ENCODE measurements at regions not wholly inside any gene's neighbourhood (a gene's known extent, or its start where the extent isn't known, plus 50 kb on each side); places are given as distances from the start of the nearest gene placed in this dataset.

GRCh38 chr7:84390845-84391244 is 196.3 kb upstream of the SEMA3A start:
- no peak overlapping the region for H3K9ac ChIP-seq
- no peaks in the 10 kb centered on the region for H3K79me2 ChIP-seq (ENCODE audit: insufficient read depth)
- no peak overlapping the region for H3K4me3 ChIP-seq (ENCODE audit: low read depth in 2 of 2, low read length in 1 of 2)
- no peaks in the 10 kb centered on the region for H3K36me3 ChIP-seq (replicated peaks in 1 of 2; ENCODE audit: control insufficient read depth in 1 of 2, insufficient read depth in 2 of 2, low read length in 1 of 2)
- no peak for DNase-seq
- H2AFZ ChIP-seq (ENCODE audit: low read depth), result no peak overlapping the region
- no peak overlapping the region for H3K4me2 ChIP-seq
- H3K4me1 ChIP-seq (ENCODE audit: control insufficient read depth in 1 of 2, insufficient read depth in 2 of 2, low read depth in 1 of 2, low read length in 1 of 2), result no peaks in the 10 kb centered on the region; a peak in 1 of 4 replicates
- TF ChIP-seq ELF1 (IDR thresholded peaks at IDR 0.05) (no peak), TCF12 (IDR thresholded peaks at IDR 0.05) (no peak), USF2 (IDR thresholded peaks at IDR 0.05; ENCODE audit: borderline replicate concordance, low read depth, low read length) (no peak), REST (IDR thresholded peaks at IDR 0.05; ENCODE audit: low read depth, low read length) (no peak)
- ChIA-PET CTCF (interaction anchor here (1.1 kb wide), 1 partner anchor 15 kb away, joined by 3 read pairs; no protein-coding TSS in a partner anchor), POLR2A (no interaction called here)
- H3K9me3 ChIP-seq, result no peaks in the 10 kb centered on the region
- no peaks in the 10 kb centered on the region for H4K20me1 ChIP-seq (ENCODE audit: insufficient read depth)
- no peaks in the 10 kb centered on the region for H3F3A ChIP-seq (replicated peaks; ENCODE audit: insufficient read depth)
- no peaks in the 10 kb centered on the region for H3K27me3 ChIP-seq (ENCODE audit: insufficient read depth)
- no peak overlapping the region for H3K27ac ChIP-seq (ENCODE audit: low read depth in 2 of 2, low read length in 1 of 2)
- no peaks in the 10 kb centered on the region for H3K9me2 ChIP-seq
- 80% methylated on average over 3 of the region's 3 CpGs for WGBS (ENCODE audit: low lambda C conversion rate)

- no peaks in the 10 kb centered on the region for H3F3A ChIP-seq (replicated peaks; ENCODE audit: insufficient read depth)
- no peak overlapping the region for H3K4me2 ChIP-seq
- H4K20me1 ChIP-seq (ENCODE audit: insufficient read depth), result no peaks in the 10 kb centered on the region
- no peaks in the 10 kb centered on the region for H3K79me2 ChIP-seq (ENCODE audit: insufficient read depth)
- H3K9me3 ChIP-seq, result no peaks in the 10 kb centered on the region
- 97% methylated on average over 4 of the region's 4 CpGs for WGBS (ENCODE audit: low lambda C conversion rate)
- no peaks in the 10 kb centered on the region for H3K36me3 ChIP-seq (replicated peaks in 1 of 2; ENCODE audit: control insufficient read depth in 1 of 2, insufficient read depth in 2 of 2, low read length in 1 of 2)
- H3K4me3 ChIP-seq (ENCODE audit: low read depth in 2 of 2, low read length in 1 of 2), result no peak overlapping the region
- ChIA-PET CTCF (interaction anchor here (0.9 to 1.0 kb wide), 2 partner anchors 12 to 16 kb away, joined by 3 to 4 read pairs; no protein-coding TSS in a partner anchor), POLR2A (no interaction called here)
- H3K4me1 ChIP-seq (ENCODE audit: control insufficient read depth in 1 of 2, insufficient read depth in 2 of 2, low read depth in 1 of 2, low read length in 1 of 2), result no peaks in the 10 kb centered on the region; a peak in 1 of 4 replicates
- H3K9ac ChIP-seq, result no peak overlapping the region
- H3K27me3 ChIP-seq (ENCODE audit: insufficient read depth), result no peaks in the 10 kb centered on the region
- no peak overlapping the region for H3K27ac ChIP-seq (ENCODE audit: low read depth in 2 of 2, low read length in 1 of 2)
- no peak for DNase-seq
- no peaks in the 10 kb centered on the region for H3K9me2 ChIP-seq
- H2AFZ ChIP-seq (ENCODE audit: low read depth), result no peak overlapping the region
- TF ChIP-seq GATA2 (CRISPR knock-in tag; IDR thresholded peaks at IDR 0.05), result no peak
- no peak for TF ChIP-seq FOXM1 (IDR thresholded peaks at IDR 0.05; ENCODE audit: low read depth)
- TF ChIP-seq YY1 (IDR thresholded peaks at IDR 0.05; ENCODE audit: low read depth), result no peak
- no peak for TF ChIP-seq EZH2phosphoT487 (IDR thresholded peaks at IDR 0.05; ENCODE audit: borderline replicate concordance, low read depth)
- TF ChIP-seq POLR2AphosphoS5 (IDR thresholded peaks at IDR 0.05; ENCODE audit: low read depth, low read length), result no peak
- no peak for TF ChIP-seq RCOR1 (IDR thresholded peaks at IDR 0.05; ENCODE audit: low read length)
- no peak for TF ChIP-seq EP300 (IDR thresholded peaks at IDR 0.05; ENCODE audit: borderline replicate concordance in 1 of 2, low read depth in 1 of 2, low read length in 1 of 2)
- TF ChIP-seq JUND (IDR thresholded peaks at IDR 0.05), result no peak
- no peak for TF ChIP-seq FOSL2 (IDR thresholded peaks at IDR 0.05; ENCODE audit: borderline replicate concordance, low read depth)
- no peak for TF ChIP-seq TAF1 (IDR thresholded peaks at IDR 0.05; ENCODE audit: borderline replicate concordance, low read depth, low read length)
- TF ChIP-seq IRF3 (IDR thresholded peaks at IDR 0.05; ENCODE audit: low read depth, low read length), result no peak
- TF ChIP-seq ZBTB33 (IDR thresholded peaks at IDR 0.05; ENCODE audit: borderline replicate concordance, low read depth), result no peak
- TF ChIP-seq RAD21 (IDR thresholded peaks at IDR 0.05; ENCODE audit: low read length), result no peak
- no peak for TF ChIP-seq FOXJ3 (CRISPR knock-in tag; IDR thresholded peaks at IDR 0.05)
- no peak for TF ChIP-seq PBX3 (IDR thresholded peaks at IDR 0.05)
- no peak for TF ChIP-seq SIN3A (IDR thresholded peaks at IDR 0.05; ENCODE audit: borderline replicate concordance, low read depth, low read length)
- TF ChIP-seq NFIC (IDR thresholded peaks at IDR 0.05; ENCODE audit: borderline replicate concordance), result no peak
Measured at GRCh38 chr7:84389242-84389641, 194.7 kb upstream of the SEMA3A start.
